SK-N-SH treated with all-trans-retinoic acid at 6 μM for 48 hours (cell line): ENCODE measurements at regions not wholly inside any gene's neighbourhood (a gene's known extent, or its start where the extent isn't known, plus 50 kb on each side); places are given as distances from the start of the nearest gene placed in this dataset.

Source experiments
- ATAC-seq: fragments of 200-7000 bp; cut with Tn5 transposase; 3 replicates; pipeline ENCODE4 v1.9.1; 2020; ENCODE audit warnings: mild to moderate bottlenecking, moderate library complexity
- ARNTL ChIP-seq: fragments of 450-650 bp; formaldehyde crosslinking; IDR thresholded peaks from 2 replicates; pipeline ENCODE4 v1.5.0; 2020; ENCODE audit warnings: low read depth, mild to moderate bottlenecking, moderate library complexity, borderline replicate concordance
- CREB5 ChIP-seq: fragments of 250-450 bp; sonication (Bioruptor Pico); IDR thresholded peaks from 2 replicates; pipeline ENCODE4 v1.5.1; 2020; ENCODE audit warnings: low read depth, mild to moderate bottlenecking, moderate library complexity
- CSDC2 ChIP-seq: fragments of 250-450 bp; sonication (Bioruptor Pico); IDR thresholded peaks from 2 replicates; pipeline ENCODE4 v1.5.0; 2020; ENCODE audit warnings: mild to moderate bottlenecking, moderate library complexity
- CSRNP3 ChIP-seq: fragments of 250-450 bp; sonication (Bioruptor Pico); IDR thresholded peaks from 2 replicates; pipeline ENCODE4 v1.5.1; 2021; ENCODE audit warnings: mild to moderate bottlenecking, moderate library complexity
- ESRRG ChIP-seq: fragments of 250-450 bp; sonication (Bioruptor Pico); IDR thresholded peaks from 2 replicates; pipeline ENCODE4 v1.6.1; 2021; ENCODE audit warnings: mild to moderate bottlenecking
- GLIS3 ChIP-seq: fragments of 250-450 bp; sonication (Bioruptor Pico); IDR thresholded peaks from 2 replicates; pipeline ENCODE4 v1.5.0; 2020; ENCODE audit warnings: mild to moderate bottlenecking, moderate library complexity
- ISL1 ChIP-seq: fragments of 250-450 bp; sonication (Bioruptor Pico); IDR thresholded peaks from 2 replicates; pipeline ENCODE4 v2.1.2; 2022; ENCODE audit warnings: mild to moderate bottlenecking, moderate library complexity
- OSR1 ChIP-seq: fragments of 250-450 bp; sonication (Bioruptor Pico); IDR thresholded peaks from 2 replicates; pipeline ENCODE4 v1.8.0; 2022; ENCODE audit warnings: moderate library complexity, mild to moderate bottlenecking, inconsistent platforms
- PATZ1 ChIP-seq: fragments of 250-450 bp; sonication (Bioruptor Pico); IDR thresholded peaks from 2 replicates; pipeline ENCODE4 v1.8.0; 2020; ENCODE audit warnings: mild to moderate bottlenecking, moderate library complexity, borderline replicate concordance
- POU6F1 ChIP-seq: fragments of 250-450 bp; sonication (Bioruptor Pico); IDR thresholded peaks from 2 replicates; pipeline ENCODE4 v1.8.0; 2021; ENCODE audit warnings: low read depth, mild to moderate bottlenecking, moderate library complexity, borderline replicate concordance
- PPARA ChIP-seq: fragments of 250-450 bp; sonication (Bioruptor Pico); IDR thresholded peaks from 2 replicates; pipeline ENCODE4 v1.5.0; 2020; ENCODE audit warnings: mild to moderate bottlenecking, borderline replicate concordance
- RARB ChIP-seq: fragments of 250-450 bp; sonication (Bioruptor Pico); IDR thresholded peaks from 2 replicates; pipeline ENCODE4 v1.8.0; 2021; ENCODE audit warnings: mild to moderate bottlenecking, moderate library complexity
- SNAI2 ChIP-seq: fragments of 250-450 bp; sonication (Bioruptor Pico); IDR thresholded peaks from 2 replicates; pipeline ENCODE4 v1.5.0; 2020; ENCODE audit warnings: mild to moderate bottlenecking, moderate library complexity
- TCF4 ChIP-seq: fragments of 250-450 bp; sonication (Bioruptor Pico); IDR thresholded peaks from 2 replicates; pipeline ENCODE4 v1.8.0; 2021; ENCODE audit warnings: mild to moderate bottlenecking, moderate library complexity, borderline replicate concordance
- TOX ChIP-seq: fragments of 250-450 bp; sonication (Bioruptor Pico); IDR thresholded peaks from 2 replicates; pipeline ENCODE4 v1.8.0; 2021; ENCODE audit warnings: mild to moderate bottlenecking, moderate library complexity, borderline replicate concordance
- TSHZ2 ChIP-seq: fragments of 250-450 bp; sonication (Bioruptor Pico); IDR thresholded peaks from 2 replicates; pipeline ENCODE4 v1.5.0; 2020; ENCODE audit warnings: mild to moderate bottlenecking, moderate library complexity
- ZC3H10 ChIP-seq: fragments of 250-450 bp; sonication (Bioruptor Pico); IDR thresholded peaks from 2 replicates; pipeline ENCODE4 v1.5.1; 2021; ENCODE audit warnings: mild to moderate bottlenecking, moderate library complexity
- ZFP3 ChIP-seq: fragments of 250-450 bp; sonication (Bioruptor Pico); IDR thresholded peaks from 2 replicates; pipeline ENCODE4 v1.5.0; 2020; ENCODE audit warnings: mild to moderate bottlenecking, moderate library complexity
- ZFP30 ChIP-seq: fragments of 450-650 bp; formaldehyde crosslinking; IDR thresholded peaks from 2 replicates; pipeline ENCODE4 v1.5.0; 2022; ENCODE audit warnings: mild to moderate bottlenecking, moderate library complexity
- ZNF565 ChIP-seq: fragments of 450-650 bp; formaldehyde crosslinking; conservative IDR thresholded peaks from 2 replicates; pipeline ENCODE4 v1.5.0; 2020; ENCODE audit warnings: low read depth, mild to moderate bottlenecking, moderate library complexity
- ZNF70 ChIP-seq: fragments of 450-650 bp; formaldehyde crosslinking; IDR thresholded peaks from 2 replicates; pipeline ENCODE4 v1.5.0; 2020; ENCODE audit warnings: mild to moderate bottlenecking, moderate library complexity
- ZNF8 ChIP-seq: fragments of 450-650 bp; formaldehyde crosslinking; IDR thresholded peaks from 2 replicates; pipeline ENCODE4 v1.5.0; 2020; ENCODE audit warnings: mild to moderate bottlenecking, moderate library complexity

- no peak for TF ChIP-seq CREB5
- no peak for TF ChIP-seq TOX (CRISPR knock-in tag)
- TF ChIP-seq SNAI2 (CRISPR knock-in tag) = no peak
- TF ChIP-seq ESRRG = no peak
- TF ChIP-seq ISL1 (CRISPR knock-in tag) = no peak
- no peak for TF ChIP-seq GLIS3 (CRISPR knock-in tag)
- no peak for TF ChIP-seq CSDC2 (CRISPR knock-in tag)
- no peak for TF ChIP-seq TSHZ2 (CRISPR knock-in tag)
- TF ChIP-seq CSRNP3 (CRISPR knock-in tag) = no peak
- TF ChIP-seq ZNF8 (CRISPR knock-in tag) = no peak
- no peak for TF ChIP-seq ZNF70 (CRISPR knock-in tag)
- TF ChIP-seq ZFP30 = no peak
- no peak for TF ChIP-seq POU6F1
- no peak for TF ChIP-seq TCF4
- no peak for TF ChIP-seq PPARA
- TF ChIP-seq ZNF565 (CRISPR knock-in tag) = no peak
- no peak for TF ChIP-seq PATZ1 (CRISPR knock-in tag)
- TF ChIP-seq OSR1 (CRISPR knock-in tag) = no peak
- no peak for ATAC-seq
Measured at GRCh38 chr12:28795311-28795710, 353.8 kb upstream of the FAR2 start.

GRCh38 chr12:28799348-28799747, 349.7 kb upstream of the FAR2 start:
- TF ChIP-seq CSDC2 (CRISPR knock-in tag) = no peak
- TF ChIP-seq PATZ1 (CRISPR knock-in tag) = no peak
- TF ChIP-seq ZC3H10 (CRISPR knock-in tag) = no peak
- no peak for TF ChIP-seq TCF4
- TF ChIP-seq ESRRG = no peak
- no peak for TF ChIP-seq ISL1 (CRISPR knock-in tag)
- TF ChIP-seq POU6F1 = no peak
- no peak for TF ChIP-seq CREB5
- no peak for TF ChIP-seq TSHZ2 (CRISPR knock-in tag)
- TF ChIP-seq RARB = no peak
- no peak for TF ChIP-seq ZFP3 (CRISPR knock-in tag)
- TF ChIP-seq ARNTL (CRISPR knock-in tag) = no peak
- no peak for TF ChIP-seq ZFP30
- TF ChIP-seq SNAI2 (CRISPR knock-in tag) = no peak
- TF ChIP-seq OSR1 (CRISPR knock-in tag) = no peak
- TF ChIP-seq ZNF565 (CRISPR knock-in tag) = no peak
- no peak for ATAC-seq
